ENCODE measurements at regions not wholly inside any gene's neighbourhood (a gene's known extent, or its start where the extent isn't known, plus 50 kb on each side); places are given as distances from the start of the nearest gene placed in this dataset.

- H3K4me3 Mint-ChIP-seq = no peak overlapping the region
- DNase-seq = no peak
- no peaks in the 10 kb centered on the region for H3K4me1 Mint-ChIP-seq
- H3K27ac Mint-ChIP-seq = no peak overlapping the region
- H3K27me3 Mint-ChIP-seq (ENCODE audit: low read depth in 3 of 3) = peaks cover 0 to 5% (median 2%) of the 10 kb centered on the region in 3 donors
- peaks cover 0 to 4% (median 3%) of the 10 kb centered on the region in 3 donors for H3K36me3 Mint-ChIP-seq
- H3K9me3 Mint-ChIP-seq = peaks cover 9 to 59% (median 39%) of the 10 kb centered on the region in 6 donors
Observed at GRCh38 chr2:188076149-188077056, 215.3 kb upstream of the GULP1 start.

- Mint-ChIP-seq H3K36me3 (peaks cover 0 to 4% (median 3%) of the 10 kb centered on the region in 3 donors), H3K4me3 (no peak overlapping the region), H3K27ac (no peak overlapping the region), H3K9me3 (peaks cover 9 to 49% (median 28%) of the 10 kb centered on the region in 6 donors), H3K4me1 (no peaks in the 10 kb centered on the region), H3K27me3 (ENCODE audit: low read depth in 3 of 3) (peaks cover 0 to 5% (median 4%) of the 10 kb centered on the region in 3 donors)
- no peak for DNase-seq
Observed at GRCh38 chr2:188077757-188078156, 213.9 kb upstream of the GULP1 start.

GRCh38 chr2:188078534-188078933, 213.1 kb upstream of the GULP1 start:
- no peak overlapping the region for H3K27ac Mint-ChIP-seq
- peaks cover 9 to 42% (median 24%) of the 10 kb centered on the region in 6 donors for H3K9me3 Mint-ChIP-seq
- peaks cover 0 to 3% (median 3%) of the 10 kb centered on the region in 3 donors for H3K36me3 Mint-ChIP-seq
- H3K4me3 Mint-ChIP-seq = no peak overlapping the region
- no peak for DNase-seq
- no peaks in the 10 kb centered on the region for H3K4me1 Mint-ChIP-seq
- peaks cover 0 to 5% (median 4%) of the 10 kb centered on the region in 3 donors for H3K27me3 Mint-ChIP-seq (ENCODE audit: low read depth in 3 of 3)

- no peak for DNase-seq
- Mint-ChIP-seq H3K4me3 (no peak overlapping the region), H3K4me1 (no peaks in the 10 kb centered on the region), H3K27ac (no peak overlapping the region), H3K36me3 (no peaks in the 10 kb centered on the region), H3K27me3 (ENCODE audit: low read depth in 3 of 3) (peaks cover 0 to 5% (median 2%) of the 10 kb centered on the region in 3 donors), H3K9me3 (peaks cover 6 to 38% (median 20%) of the 10 kb centered on the region in 6 donors)
Observed at GRCh38 chr2:188079196-188079595, 212.5 kb upstream of the GULP1 start.

GRCh38 chr2:188085421-188085820, 206.3 kb upstream of the GULP1 start:
- H3K4me3 Mint-ChIP-seq = no peak overlapping the region
- H3K36me3 Mint-ChIP-seq = no peaks in the 10 kb centered on the region
- H3K27ac Mint-ChIP-seq = no peak overlapping the region
- peaks cover 4 to 24% (median 11%) of the 10 kb centered on the region in 6 donors for H3K9me3 Mint-ChIP-seq
- no peak for DNase-seq
- peaks cover 0 to 2% (median 0%) of the 10 kb centered on the region in 3 donors for H3K27me3 Mint-ChIP-seq (ENCODE audit: low read depth in 3 of 3)
- no peaks in the 10 kb centered on the region for H3K4me1 Mint-ChIP-seq

- DNase-seq = no peak
- H3K27me3 Mint-ChIP-seq (ENCODE audit: low read depth in 3 of 3) = no peaks in the 10 kb centered on the region
- H3K4me1 Mint-ChIP-seq = no peaks in the 10 kb centered on the region
- H3K36me3 Mint-ChIP-seq = no peaks in the 10 kb centered on the region
- H3K9me3 Mint-ChIP-seq = peaks cover 8 to 31% (median 17%) of the 10 kb centered on the region in 6 donors
- no peak overlapping the region for H3K4me3 Mint-ChIP-seq
- no peak overlapping the region for H3K27ac Mint-ChIP-seq
Observed at GRCh38 chr2:188089901-188090300, 201.8 kb upstream of the GULP1 start.

- peaks cover 11 to 35% (median 14%) of the 10 kb centered on the region in 6 donors for H3K9me3 Mint-ChIP-seq
- no peak overlapping the region for H3K4me3 Mint-ChIP-seq
- H3K36me3 Mint-ChIP-seq = no peaks in the 10 kb centered on the region
- no peaks in the 10 kb centered on the region for H3K27me3 Mint-ChIP-seq (ENCODE audit: low read depth in 3 of 3)
- no peak overlapping the region for H3K27ac Mint-ChIP-seq
- no peaks in the 10 kb centered on the region for H3K4me1 Mint-ChIP-seq
- no peak for DNase-seq
Observed at GRCh38 chr2:188091220-188091619, 200.5 kb upstream of the GULP1 start.

GRCh38 chr2:188092734-188093133, 198.9 kb upstream of the GULP1 start:
- no peaks in the 10 kb centered on the region for H3K4me1 Mint-ChIP-seq
- no peak overlapping the region for H3K4me3 Mint-ChIP-seq
- no peak for DNase-seq
- peaks cover 10 to 47% (median 18%) of the 10 kb centered on the region in 6 donors for H3K9me3 Mint-ChIP-seq
- H3K36me3 Mint-ChIP-seq = no peaks in the 10 kb centered on the region
- no peak overlapping the region for H3K27ac Mint-ChIP-seq
- no peaks in the 10 kb centered on the region for H3K27me3 Mint-ChIP-seq (ENCODE audit: low read depth in 3 of 3)

GRCh38 chr2:188096910-188097309, 194.8 kb upstream of the GULP1 start:
- H3K36me3 Mint-ChIP-seq = no peaks in the 10 kb centered on the region
- no peak overlapping the region for H3K27ac Mint-ChIP-seq
- no peak overlapping the region for H3K4me3 Mint-ChIP-seq
- H3K9me3 Mint-ChIP-seq = peaks cover 6 to 42% (median 16%) of the 10 kb centered on the region in 6 donors
- no peaks in the 10 kb centered on the region for H3K27me3 Mint-ChIP-seq (ENCODE audit: low read depth in 3 of 3)
- H3K4me1 Mint-ChIP-seq = no peaks in the 10 kb centered on the region
- no peak for DNase-seq

GRCh38 chr2:188102881-188103280, 188.8 kb upstream of the GULP1 start:
- H3K4me1 Mint-ChIP-seq = no peaks in the 10 kb centered on the region
- H3K9me3 Mint-ChIP-seq = peaks cover 11 to 36% (median 23%) of the 10 kb centered on the region in 6 donors
- no peaks in the 10 kb centered on the region for H3K27me3 Mint-ChIP-seq (ENCODE audit: low read depth in 3 of 3)
- DNase-seq = no peak
- H3K36me3 Mint-ChIP-seq = no peaks in the 10 kb centered on the region
- H3K4me3 Mint-ChIP-seq = no peak overlapping the region
- H3K27ac Mint-ChIP-seq = no peak overlapping the region

GRCh38 chr2:188114014-188114413, 177.7 kb upstream of the GULP1 start:
- Mint-ChIP-seq H3K27ac (no peak overlapping the region), H3K27me3 (ENCODE audit: low read depth in 3 of 3) (no peaks in the 10 kb centered on the region), H3K4me1 (no peaks in the 10 kb centered on the region), H3K9me3 (peaks cover 0 to 19% (median 9%) of the 10 kb centered on the region in 6 donors), H3K4me3 (no peak overlapping the region), H3K36me3 (no peaks in the 10 kb centered on the region)
- DNase-seq = no peak

GRCh38 chr2:188117706-188118105, 174.0 kb upstream of the GULP1 start:
- Mint-ChIP-seq H3K4me1 (no peaks in the 10 kb centered on the region), H3K36me3 (no peaks in the 10 kb centered on the region), H3K9me3 (peaks cover 4 to 26% (median 18%) of the 10 kb centered on the region in 6 donors), H3K27me3 (ENCODE audit: low read depth in 3 of 3) (no peaks in the 10 kb centered on the region), H3K4me3 (no peak overlapping the region), H3K27ac (no peak overlapping the region)
- no peak for DNase-seq

GRCh38 chr2:188118431-188118830, 173.2 kb upstream of the GULP1 start:
- no peaks in the 10 kb centered on the region for H3K4me1 Mint-ChIP-seq
- H3K27me3 Mint-ChIP-seq (ENCODE audit: low read depth in 3 of 3) = no peaks in the 10 kb centered on the region
- no peak overlapping the region for H3K4me3 Mint-ChIP-seq
- DNase-seq = no peak
- no peaks in the 10 kb centered on the region for H3K36me3 Mint-ChIP-seq
- H3K27ac Mint-ChIP-seq = no peak overlapping the region
- peaks cover 4 to 23% (median 19%) of the 10 kb centered on the region in 6 donors for H3K9me3 Mint-ChIP-seq

GRCh38 chr2:188119112-188119838, 172.4 kb upstream of the GULP1 start:
- Mint-ChIP-seq H3K36me3 (no peaks in the 10 kb centered on the region), H3K27ac (no peak overlapping the region), H3K4me1 (no peaks in the 10 kb centered on the region), H3K9me3 (peaks cover 4 to 20% (median 18%) of the 10 kb centered on the region in 6 donors), H3K4me3 (no peak overlapping the region), H3K27me3 (ENCODE audit: low read depth in 3 of 3) (no peaks in the 10 kb centered on the region)
- no peak for DNase-seq
